IMR-90 (cell line): ENCODE measurements at regions not wholly inside any gene's neighbourhood (a gene's known extent, or its start where the extent isn't known, plus 50 kb on each side); places are given as distances from the start of the nearest gene placed in this dataset.

Experiments
- ATAC-seq: fragments of 200-7000 bp; cut with Tn5 transposase; 2 replicates; pipeline ENCODE4 v1.9.1; 2020; ENCODE audit warnings: low read depth, mild to moderate bottlenecking, moderate library complexity
- BruUV-seq: library from RNA; stranded (reverse); fragments of 400-500 nt; replicated peaks from 2 replicates; lab custom pipeline; 2021; lab: Mats Ljungman, UMichigan
- CTCF ChIA-PET: fragments of 300-600 bp; formaldehyde crosslinking; extraction: SDS; loops from one replicate; lab custom pipeline; 2021; ENCODE audit warnings: antibody characterized with exemption; lab: Yijun Ruan, JAX
- POLR2A ChIA-PET: fragments of 300-600 bp; sonication (Branson Sonifier 250); formaldehyde crosslinking; loops from one replicate; lab custom pipeline; 2022; ENCODE audit warnings: antibody characterized with exemption; ENCODE audit not compliant: unreplicated experiment; lab: Charles Lee
- DNase-seq: peaks from one replicate; pipeline ENCODE4 v3.0.0; 2013
- H2AFZ ChIP-seq: replicated peaks from 2 replicates; pipeline ENCODE3; 2013; ENCODE audit warnings: low read length, mild to moderate bottlenecking; ENCODE audit not compliant: poor library complexity
- H2AK5ac ChIP-seq: 2 replicates; pipeline ENCODE4 v1.6.1; 2013; ENCODE audit warnings: low read depth, low read length, inconsistent platforms
- H2AK9ac ChIP-seq: replicated peaks from 2 replicates; pipeline ENCODE3; 2013; ENCODE audit warnings: mild to moderate bottlenecking, low read depth, low read length, moderate library complexity; ENCODE audit not compliant: poor library complexity
- H2BK120ac ChIP-seq: 2 replicates; pipeline ENCODE4 v1.6.1; 2013; ENCODE audit warnings: low read depth, low read length, inconsistent platforms
- H2BK15ac ChIP-seq: 3 replicates; pipeline ENCODE4 v1.6.1; 2013; ENCODE audit warnings: low read depth, low read length, inconsistent platforms
- H2BK20ac ChIP-seq: 2 replicates; pipeline ENCODE4 v1.6.1; 2013; ENCODE audit warnings: low read depth, mild to moderate bottlenecking, inconsistent platforms, low read length, moderate library complexity
- H2BK5ac ChIP-seq: 2 replicates; pipeline ENCODE4 v1.6.1; 2013; ENCODE audit warnings: mild to moderate bottlenecking, low read depth, low read length, inconsistent platforms; ENCODE audit not compliant: poor library complexity, severe bottlenecking
- H3K14ac ChIP-seq: replicated peaks from 2 replicates; pipeline ENCODE4 v1.6.1; 2013; ENCODE audit warnings: low read depth, low read length, inconsistent platforms
- H3K18ac ChIP-seq: 2 replicates; pipeline ENCODE4 v1.6.1; 2013; ENCODE audit warnings: low read depth, low read length, control low read depth
- H3K23ac ChIP-seq: 2 replicates; pipeline ENCODE4 v1.6.1; 2013; ENCODE audit warnings: low read depth, low read length, inconsistent platforms
- H3K27ac ChIP-seq: 2 replicates; pipeline ENCODE4 v1.5.1; 2013; ENCODE audit warnings: mild to moderate bottlenecking, control low read depth, low read length; ENCODE audit not compliant: insufficient read depth
- H3K27me3 ChIP-seq: 2 replicates; pipeline ENCODE4 v1.6.1; 2013; ENCODE audit warnings: low read length; ENCODE audit not compliant: control insufficient read depth, insufficient read depth
- H3K36me3 ChIP-seq: 2 replicates; pipeline ENCODE4 v1.6.1; 2013; ENCODE audit warnings: low read length, mixed read lengths; ENCODE audit not compliant: control insufficient read depth, insufficient read depth
- H3K4ac ChIP-seq: 2 replicates; pipeline ENCODE4 v1.6.1; 2013; ENCODE audit warnings: low read depth, low read length, inconsistent platforms
- H3K4me1 ChIP-seq: 2 replicates; pipeline ENCODE4 v1.6.1; 2013; ENCODE audit warnings: low read length, mixed read lengths; ENCODE audit not compliant: control insufficient read depth, insufficient read depth
- H3K4me2 ChIP-seq: 2 replicates; pipeline ENCODE4 v1.6.1; 2013; ENCODE audit warnings: low read depth, mild to moderate bottlenecking, control low read depth, low read length, moderate library complexity
- H3K4me3 ChIP-seq: 2 replicates; pipeline ENCODE4 v1.5.1; 2013; ENCODE audit warnings: low read depth, mild to moderate bottlenecking, control low read depth, low read length, moderate library complexity; ENCODE audit not compliant: insufficient read depth
- H3K56ac ChIP-seq: 2 replicates; pipeline ENCODE4 v1.6.1; 2013; ENCODE audit warnings: low read length, inconsistent platforms; ENCODE audit not compliant: insufficient read depth; ENCODE audit errors: extremely low read depth
- H3K79me1 ChIP-seq, 2 experiments: 2 replicates each; pipeline ENCODE4 v1.6.1; 2013; ENCODE audit warnings: low read length in 2 of 2, inconsistent platforms in 1 of 2, low read depth in 1 of 2
- H3K9ac ChIP-seq: 2 replicates; pipeline ENCODE4 v1.6.1; 2013; ENCODE audit warnings: low read depth, low read length, control low read depth
- H3K9me1 ChIP-seq: 2 replicates; pipeline ENCODE4 v1.6.1; 2013; ENCODE audit warnings: low read length, inconsistent platforms; ENCODE audit not compliant: insufficient read depth
- H3K9me3 ChIP-seq: 2 replicates; pipeline ENCODE4 v1.6.1; 2013; ENCODE audit warnings: low read length; ENCODE audit not compliant: control insufficient read depth, insufficient read depth
- H4K20me1 ChIP-seq: 2 replicates; pipeline ENCODE4 v1.6.1; 2013; ENCODE audit warnings: low read length, inconsistent platforms; ENCODE audit not compliant: insufficient read depth
- H4K5ac ChIP-seq: 2 replicates; pipeline ENCODE4 v1.6.1; 2013; ENCODE audit warnings: mild to moderate bottlenecking, low read depth, low read length, control low read depth
- H4K8ac ChIP-seq, 2 experiments: 2 replicates each; pipeline ENCODE4 v1.6.1; 2013; ENCODE audit warnings: low read depth in 2 of 2, low read length in 2 of 2, control low read depth in 1 of 2, inconsistent platforms in 1 of 2
- H4K91ac ChIP-seq: 2 replicates; pipeline ENCODE4 v1.6.1; 2013; ENCODE audit warnings: low read depth, low read length, inconsistent platforms; ENCODE audit not compliant: insufficient read depth
- CEBPB ChIP-seq: IDR thresholded peaks from 2 replicates; pipeline ENCODE4 v1.6.1; 2012; ENCODE audit warnings: low read depth, low read length, improper control_type of control experiment
- CHD1 ChIP-seq: IDR thresholded peaks from 2 replicates; pipeline ENCODE4 v1.6.1; 2012; ENCODE audit warnings: low read depth, low read length, improper control_type of control experiment
- RFX5 ChIP-seq: IDR thresholded peaks from 2 replicates; pipeline ENCODE4 v1.8.0; 2012; ENCODE audit warnings: low read depth, mild to moderate bottlenecking, low read length, moderate library complexity
- dilution Hi-C: fragments of 300-500 bp; cut with HindIII; formaldehyde crosslinking; loops from one replicate; pipeline ENCODE4 v1.14.3; 2018; ENCODE audit warnings: low sequenced_read_pairs; ENCODE audit not compliant: unreplicated experiment
- in situ Hi-C: fragments of 300-500 bp; cut with MboI; formaldehyde crosslinking; loops from 3 replicates; pipeline ENCODE4 v1.14.3; 2019; ENCODE audit warnings: low sequenced_read_pairs, inconsistent platforms, mixed read lengths
- intact Hi-C: fragments of 100-400 bp; cut with micrococcal nuclease; formaldehyde crosslinking; loops from 2 replicates; pipeline ENCODE4 v1.10.0; 2022

DNA sequence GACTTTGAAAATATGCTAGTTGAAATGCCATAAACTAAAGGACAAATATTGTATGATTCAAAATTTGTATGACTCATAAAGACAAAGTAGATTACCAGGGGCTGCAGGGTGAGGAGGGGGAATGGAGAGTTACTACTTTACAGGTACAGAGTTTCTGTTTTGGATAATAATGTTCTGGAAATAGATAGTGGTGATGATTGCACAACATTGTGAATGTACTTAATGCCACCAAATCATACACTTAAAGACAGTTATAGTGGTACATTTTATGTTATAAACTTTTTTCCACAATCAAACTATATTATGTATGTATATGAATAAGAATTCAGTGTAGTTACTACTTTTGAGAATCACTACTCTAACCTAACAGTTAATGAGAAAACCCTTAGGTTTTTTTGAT, 368.1 kb downstream of the ZFHX3 start:
- ATAC-seq: no peak
- Histone ChIP-seq H2BK5ac (no peak overlapping the region), H4K91ac (no peak overlapping the region), H2AK5ac (no peak overlapping the region), H3K4ac (no peak overlapping the region), H4K20me1 (no peaks in the 10 kb centered on the region), H2AFZ (no peak overlapping the region), H2BK120ac (no peak overlapping the region), H3K9me1 (no peaks in the 10 kb centered on the region), H2AK9ac (no peak overlapping the region), H3K4me1 (0 out of 2 replicates have a peak, but pooled peaks cover 3% of the 10 kb centered on the region), H2BK15ac (no peak overlapping the region), H4K8ac (no peak overlapping the region), H3K27me3 (no peaks in the 10 kb centered on the region), H2BK20ac (no peak overlapping the region), H3K23ac (no peak overlapping the region), H3K56ac (no peak overlapping the region), H3K4me2 (no peak overlapping the region), H3K36me3 (no peaks in the 10 kb centered on the region), H3K9me3 (no peaks in the 10 kb centered on the region), H3K4me3 (no peak overlapping the region), H3K9ac (no peak overlapping the region), H3K27ac (no peak overlapping the region), H3K18ac (no peak overlapping the region), H3K14ac (no peak overlapping the region), H4K5ac (no peak overlapping the region), H3K79me1 (no peaks in the 10 kb centered on the region)
- no peak for TF ChIP-seq CHD1
- no peak for TF ChIP-seq RFX5
- peak; percentile 74 for TF ChIP-seq CEBPB
- DNase-seq: no peak
- in situ Hi-C loops: no loop called here
- BruUV-seq: no TSS peak
- intact Hi-C loops: loop anchor here (10.0 kb wide), 1 partner anchor 1195 kb away; no protein-coding TSS in a partner anchor
- ChIA-PET POLR2A (no interaction called here), CTCF (no interaction called here)
- dilution Hi-C loops: no loop called here
